SK-N-MC (cell line): ENCODE measurements at regions not wholly inside any gene's neighbourhood (a gene's known extent, or its start where the extent isn't known, plus 50 kb on each side); places are given as distances from the start of the nearest gene placed in this dataset.
"Not testable (repeated sequence)": the region's sequence is repeated elsewhere in the genome, so short reads cannot be mapped to it uniquely, and the experiment has no call there.

Experiments
- EZH2 ChIP-seq: fragments of 200-600 bp; sonication (generic); IDR thresholded peaks from one replicate; pipeline ENCODE4 v1.6.1; 2017; ENCODE audit warnings: antibody characterized with exemption
- FOXP2 ChIP-seq: optimal IDR thresholded peaks from 2 replicates; pipeline ENCODE3; 2011; ENCODE audit warnings: mild to moderate bottlenecking, moderate library complexity; ENCODE audit not compliant: insufficient read depth; ENCODE audit errors: extremely low read length, control extremely low read depth
- POLR2AphosphoS5 ChIP-seq: IDR thresholded peaks from 2 replicates; pipeline ENCODE4 v1.6.1; 2012; ENCODE audit warnings: mild to moderate bottlenecking, low read depth, low read length, borderline replicate concordance

- not testable (repeated sequence) for TF ChIP-seq EZH2, POLR2AphosphoS5, FOXP2
Observed at GRCh38 chr13:21920802-21921201, 249.9 kb downstream of the FGF9 start.
